ENCODE measurements at regions not wholly inside any gene's neighbourhood (a gene's known extent, or its start where the extent isn't known, plus 50 kb on each side); places are given as distances from the start of the nearest gene placed in this dataset.

DNA sequence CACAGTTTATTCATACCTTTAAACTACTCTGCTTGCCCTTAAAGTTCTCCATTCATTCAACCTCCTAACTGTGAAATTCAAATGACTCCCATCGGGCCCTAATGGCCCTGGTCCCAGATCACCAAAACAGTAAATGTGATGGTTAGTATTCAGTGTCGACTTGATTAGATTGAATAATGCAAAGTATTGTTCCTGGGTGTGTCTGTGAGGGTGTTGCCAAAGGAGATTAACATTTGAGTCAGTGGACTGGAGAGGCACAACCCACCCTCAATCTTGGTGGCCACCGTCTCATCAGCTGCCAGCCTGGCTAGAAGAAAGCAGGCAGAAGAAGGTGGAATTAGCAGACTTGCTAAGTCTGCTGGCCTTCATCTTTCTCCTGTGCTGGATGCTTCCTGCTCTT lies 80.1 kb upstream of the PLXNA4 start:
- no peak for ATAC-seq
- TF ChIP-seq SIN3A (IDR thresholded peaks at IDR 0.05; ENCODE audit: borderline replicate concordance, insufficient read depth, low read depth, low read length) (no peak), POLR2AphosphoS5 (IDR thresholded peaks at IDR 0.05; ENCODE audit: low read depth, low read length) (no peak), TCF7L2 (IDR thresholded peaks at IDR 0.05; ENCODE audit: low read depth, low read length) (no peak)
- TF ChIP-seq, protein P1, sequence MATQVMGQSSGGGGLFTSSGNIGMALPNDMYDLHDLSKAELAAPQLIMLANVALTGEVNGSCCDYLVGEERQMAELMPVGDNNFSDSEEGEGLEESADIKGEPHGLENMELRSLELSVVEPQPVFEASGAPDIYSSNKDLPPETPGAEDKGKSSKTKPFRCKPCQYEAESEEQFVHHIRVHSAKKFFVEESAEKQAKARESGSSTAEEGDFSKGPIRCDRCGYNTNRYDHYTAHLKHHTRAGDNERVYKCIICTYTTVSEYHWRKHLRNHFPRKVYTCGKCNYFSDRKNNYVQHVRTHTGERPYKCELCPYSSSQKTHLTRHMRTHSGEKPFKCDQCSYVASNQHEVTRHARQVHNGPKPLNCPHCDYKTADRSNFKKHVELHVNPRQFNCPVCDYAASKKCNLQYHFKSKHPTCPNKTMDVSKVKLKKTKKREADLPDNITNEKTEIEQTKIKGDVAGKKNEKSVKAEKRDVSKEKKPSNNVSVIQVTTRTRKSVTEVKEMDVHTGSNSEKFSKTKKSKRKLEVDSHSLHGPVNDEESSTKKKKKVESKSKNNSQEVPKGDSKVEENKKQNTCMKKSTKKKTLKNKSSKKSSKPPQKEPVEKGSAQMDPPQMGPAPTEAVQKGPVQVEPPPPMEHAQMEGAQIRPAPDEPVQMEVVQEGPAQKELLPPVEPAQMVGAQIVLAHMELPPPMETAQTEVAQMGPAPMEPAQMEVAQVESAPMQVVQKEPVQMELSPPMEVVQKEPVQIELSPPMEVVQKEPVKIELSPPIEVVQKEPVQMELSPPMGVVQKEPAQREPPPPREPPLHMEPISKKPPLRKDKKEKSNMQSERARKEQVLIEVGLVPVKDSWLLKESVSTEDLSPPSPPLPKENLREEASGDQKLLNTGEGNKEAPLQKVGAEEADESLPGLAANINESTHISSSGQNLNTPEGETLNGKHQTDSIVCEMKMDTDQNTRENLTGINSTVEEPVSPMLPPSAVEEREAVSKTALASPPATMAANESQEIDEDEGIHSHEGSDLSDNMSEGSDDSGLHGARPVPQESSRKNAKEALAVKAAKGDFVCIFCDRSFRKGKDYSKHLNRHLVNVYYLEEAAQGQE (IDR thresholded peaks at IDR 0.05; ENCODE audit: insufficient read depth in 1 of 2, low read depth in 2 of 2, low read length in 1 of 2): no peak
- TF ChIP-seq, protein P2, sequence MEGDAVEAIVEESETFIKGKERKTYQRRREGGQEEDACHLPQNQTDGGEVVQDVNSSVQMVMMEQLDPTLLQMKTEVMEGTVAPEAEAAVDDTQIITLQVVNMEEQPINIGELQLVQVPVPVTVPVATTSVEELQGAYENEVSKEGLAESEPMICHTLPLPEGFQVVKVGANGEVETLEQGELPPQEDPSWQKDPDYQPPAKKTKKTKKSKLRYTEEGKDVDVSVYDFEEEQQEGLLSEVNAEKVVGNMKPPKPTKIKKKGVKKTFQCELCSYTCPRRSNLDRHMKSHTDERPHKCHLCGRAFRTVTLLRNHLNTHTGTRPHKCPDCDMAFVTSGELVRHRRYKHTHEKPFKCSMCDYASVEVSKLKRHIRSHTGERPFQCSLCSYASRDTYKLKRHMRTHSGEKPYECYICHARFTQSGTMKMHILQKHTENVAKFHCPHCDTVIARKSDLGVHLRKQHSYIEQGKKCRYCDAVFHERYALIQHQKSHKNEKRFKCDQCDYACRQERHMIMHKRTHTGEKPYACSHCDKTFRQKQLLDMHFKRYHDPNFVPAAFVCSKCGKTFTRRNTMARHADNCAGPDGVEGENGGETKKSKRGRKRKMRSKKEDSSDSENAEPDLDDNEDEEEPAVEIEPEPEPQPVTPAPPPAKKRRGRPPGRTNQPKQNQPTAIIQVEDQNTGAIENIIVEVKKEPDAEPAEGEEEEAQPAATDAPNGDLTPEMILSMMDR (IDR thresholded peaks at IDR 0.05): no peak
- intact Hi-C loops (cut with micrococcal nuclease; ENCODE audit: unreplicated experiment): no loop called here
- DNase-seq (ENCODE audit: low read depth, low spot score): no peak
- no peaks in the 10 kb centered on the region for H3K9me3 ChIP-seq (ENCODE audit: control insufficient read depth, insufficient read depth, low read depth, low read length)
- CTCF ChIA-PET: no interaction called here
- H3K4me3 ChIP-seq (ENCODE audit: low read depth in 2 of 2, low read length in 2 of 2): no peak overlapping the region
- H3K4me1 ChIP-seq (ENCODE audit: control insufficient read depth, insufficient read depth, low read length): no peaks in the 10 kb centered on the region
- BruUV-seq (replicated peaks): no TSS peak
- H3K27ac ChIP-seq (ENCODE audit: low read length): no peak overlapping the region
- POLR2A ChIA-PET: no interaction called here
- no peaks in the 10 kb centered on the region for H3K36me3 ChIP-seq (ENCODE audit: control insufficient read depth, insufficient read depth, low read length)
- in situ Hi-C loops (cut with HindIII; ENCODE audit: low pct_unique_long_range_greater_than_20kb, low sequenced_read_pairs): no loop called here
- peaks cover 2% of the 10 kb centered on the region; the same call in 1 of the 2 replicates for H3K27me3 ChIP-seq (ENCODE audit: control insufficient read depth, insufficient read depth, low read length)

DNA sequence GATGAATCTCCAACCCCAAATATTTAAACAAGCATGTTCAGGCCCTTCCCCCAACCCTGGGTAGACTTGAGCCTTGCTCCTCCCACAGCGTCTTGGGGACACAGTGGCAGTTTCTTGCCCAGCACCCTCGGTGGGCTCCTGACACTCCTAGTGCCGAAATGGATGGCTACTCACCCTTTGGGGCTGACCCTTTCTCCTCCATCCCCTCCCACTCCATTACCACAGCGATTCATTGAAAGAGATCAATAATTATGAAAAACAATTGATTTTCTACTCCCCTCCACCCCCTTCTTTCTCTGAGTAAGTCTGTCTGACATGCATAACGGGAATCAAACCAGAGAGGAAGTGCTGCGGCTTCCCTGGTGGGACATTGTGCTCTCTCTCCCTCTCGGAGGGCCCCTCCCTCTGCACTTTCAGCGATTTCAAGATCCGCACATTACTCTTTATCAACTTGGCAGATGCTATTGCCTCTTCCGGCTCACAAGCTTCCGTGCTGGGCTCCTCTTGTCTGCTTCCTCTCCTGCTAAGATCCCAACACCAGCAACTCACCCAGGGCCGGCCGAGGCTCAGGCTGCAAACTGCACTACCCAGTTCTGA lies 79.0 kb upstream of the PLXNA4 start:
- BruUV-seq (replicated peaks): no TSS peak
- Histone ChIP-seq H3K27ac (ENCODE audit: low read length) (no peak overlapping the region), H3K4me1 (ENCODE audit: control insufficient read depth, insufficient read depth, low read length) (no peaks in the 10 kb centered on the region), H3K9me3 (ENCODE audit: control insufficient read depth, insufficient read depth, low read depth, low read length) (no peaks in the 10 kb centered on the region), H3K4me3 (ENCODE audit: low read depth in 2 of 2, low read length in 2 of 2) (no peak overlapping the region), H3K27me3 (ENCODE audit: control insufficient read depth, insufficient read depth, low read length) (peaks cover 2% of the 10 kb centered on the region; the same call in 1 of the 2 replicates), H3K36me3 (ENCODE audit: control insufficient read depth, insufficient read depth, low read length) (no peaks in the 10 kb centered on the region)
- ChIA-PET POLR2A (no interaction called here), CTCF (no interaction called here)
- intact Hi-C loops (cut with micrococcal nuclease; ENCODE audit: unreplicated experiment): no loop called here
- ATAC-seq (no peak), DNase-seq (ENCODE audit: low read depth, low spot score) (no peak)
- TF ChIP-seq, protein P1 (IDR thresholded peaks at IDR 0.05; ENCODE audit: insufficient read depth in 1 of 2, low read depth in 2 of 2, low read length in 1 of 2): no peak
- no peak for TF ChIP-seq TCF7L2 (IDR thresholded peaks at IDR 0.05; ENCODE audit: low read depth, low read length)
- TF ChIP-seq SIN3A (IDR thresholded peaks at IDR 0.05; ENCODE audit: borderline replicate concordance, insufficient read depth, low read depth, low read length): no peak
- TF ChIP-seq, protein P2 (IDR thresholded peaks at IDR 0.05): no peak
- TF ChIP-seq POLR2AphosphoS5 (IDR thresholded peaks at IDR 0.05; ENCODE audit: low read depth, low read length): no peak
- in situ Hi-C loops (cut with HindIII; ENCODE audit: low pct_unique_long_range_greater_than_20kb, low sequenced_read_pairs): no loop called here

Data from Panc1 (cell line).